PFSK-1 (cell line): ENCODE measurements at regions not wholly inside any gene's neighbourhood (a gene's known extent, or its start where the extent isn't known, plus 50 kb on each side); places are given as distances from the start of the nearest gene placed in this dataset.

ENCODE experiments used
- POLR2AphosphoS5 ChIP-seq: IDR thresholded peaks from 2 replicates; pipeline ENCODE4 v1.6.1; 2012; ENCODE audit warnings: low read depth, mild to moderate bottlenecking, control low read depth, low read length, moderate library complexity
- SIN3A ChIP-seq: IDR thresholded peaks from 2 replicates; pipeline ENCODE4 v1.6.1; 2012; ENCODE audit warnings: mild to moderate bottlenecking, low read length, moderate library complexity, borderline replicate concordance; ENCODE audit not compliant: insufficient read depth

- no peak for TF ChIP-seq POLR2AphosphoS5
- TF ChIP-seq SIN3A = no peak
Observed at GRCh38 chr22:48496987-48497650, 1330.6 kb downstream of the BRD1 start.
